H1 (cell line): ENCODE measurements at regions not wholly inside any gene's neighbourhood (a gene's known extent, or its start where the extent isn't known, plus 50 kb on each side); places are given as distances from the start of the nearest gene placed in this dataset.

Experiments used
- CTCF ChIA-PET: fragments of 300-600 bp; sonication (Branson Sonifier 250); formaldehyde crosslinking; loops from one replicate; lab custom pipeline; 2021; ENCODE audit not compliant: partially characterized antibody; lab: Charles Lee
- POLR2A ChIA-PET: fragments of 300-600 bp; sonication (Branson Sonifier 250); formaldehyde crosslinking; loops from one replicate; lab custom pipeline; 2021; ENCODE audit warnings: inconsistent platforms; ENCODE audit not compliant: partially characterized antibody; lab: Charles Lee
- DNase-seq, 2 experiments: peaks; one replicate each; pipeline versions ENCODE4 v3.0.0 to v3.0.0-alpha.2; 2010 to 2022; ENCODE audit warnings: low spot score in 2 of 2, low read depth in 1 of 2, mixed read lengths in 1 of 2
- FAIRE-seq: peaks from 2 replicates; lab custom pipeline; 2011; peaks lifted over from hg19 to GRCh38; lab: Jason Lieb, UNC
- H2AFZ ChIP-seq: 2 replicates; pipeline ENCODE4 v1.8.1; 2012; ENCODE audit warnings: low read length, inconsistent platforms
- H2AK5ac ChIP-seq: 2 replicates; pipeline ENCODE4 v1.6.1; 2013; ENCODE audit warnings: low read depth, low read length
- H2BK120ac ChIP-seq: replicated peaks from 2 replicates; pipeline ENCODE3; 2013; ENCODE audit warnings: low read depth, low read length, inconsistent platforms
- H2BK12ac ChIP-seq: 2 replicates; pipeline ENCODE4 v1.6.1; 2013; ENCODE audit warnings: low read depth, low read length
- H2BK15ac ChIP-seq: 2 replicates; pipeline ENCODE4 v1.6.1; 2013; ENCODE audit warnings: low read length
- H2BK20ac ChIP-seq: 2 replicates; pipeline ENCODE4 v1.6.1; 2013; ENCODE audit warnings: low read length
- H2BK5ac ChIP-seq: 2 replicates; pipeline ENCODE4 v1.6.1; 2013; ENCODE audit warnings: low read depth, low read length
- H3K14ac ChIP-seq: 2 replicates; pipeline ENCODE4 v1.6.1; 2013; ENCODE audit warnings: inconsistent platforms; ENCODE audit not compliant: insufficient read length
- H3K18ac ChIP-seq: 2 replicates; pipeline ENCODE4 v1.6.1; 2013; ENCODE audit warnings: low read length; ENCODE audit errors: extremely low read depth
- H3K23ac ChIP-seq: 2 replicates; pipeline ENCODE4 v1.6.1; 2013; ENCODE audit warnings: inconsistent platforms; ENCODE audit not compliant: insufficient read length
- H3K23me2 ChIP-seq: 2 replicates; pipeline ENCODE4 v1.6.1; 2013; ENCODE audit warnings: low read depth, low read length
- H3K27ac ChIP-seq: 2 replicates; pipeline ENCODE4 v1.6.1; 2011; ENCODE audit warnings: low read depth, low read length, inconsistent platforms
- H3K27me3 ChIP-seq, 4 experiments: replicated peaks in 1 of 4; 1 replicate in 1 of 4; 2 replicates in 3 of 4; pipeline versions ENCODE4 v1.6.1 to v1.8.1; 2011 to 2013; ENCODE audit warnings: low read length in 3 of 4, mild to moderate bottlenecking in 3 of 4, inconsistent platforms in 2 of 4, mixed read lengths in 2 of 4, moderate library complexity in 1 of 4; ENCODE audit not compliant: control insufficient read depth in 3 of 4, insufficient read depth in 3 of 4; ENCODE audit errors: extremely low read depth in 1 of 4
- H3K36me3 ChIP-seq, 4 experiments: 2 replicates each; pipeline versions ENCODE4 v1.6.1 to v1.8.1; 2011 to 2013; ENCODE audit warnings: mild to moderate bottlenecking in 4 of 4, low read length in 3 of 4, moderate library complexity in 2 of 4, control low read depth in 1 of 4, inconsistent platforms in 1 of 4; ENCODE audit not compliant: insufficient read depth in 4 of 4, control insufficient read depth in 2 of 4
- H3K4ac ChIP-seq: replicated peaks from 2 replicates; pipeline ENCODE3; 2013; ENCODE audit warnings: low read length, low read depth, mixed read lengths, inconsistent platforms; ENCODE audit not compliant: insufficient read length
- H3K4me1 ChIP-seq, 4 experiments: replicated peaks in 1 of 4; 1 replicate in 1 of 4; 2 replicates in 3 of 4; pipeline versions ENCODE4 v1.6.1 to v1.8.1; 2011 to 2013; ENCODE audit warnings: low read length in 3 of 4, inconsistent platforms in 2 of 4, mixed read lengths in 1 of 4; ENCODE audit not compliant: insufficient read depth in 4 of 4, control insufficient read depth in 3 of 4
- H3K4me2 ChIP-seq, 2 experiments: 2 replicates each; pipeline versions ENCODE4 v1.6.1 to v1.8.1; 2011 to 2013; ENCODE audit warnings: low read depth in 2 of 2, low read length in 2 of 2, control low read depth in 1 of 2, inconsistent platforms in 1 of 2, mild to moderate bottlenecking in 1 of 2; ENCODE audit not compliant: insufficient read depth in 1 of 2
- H3K4me3 ChIP-seq, 4 experiments: fragments of 200-600, 300-600 bp in 1 of 4; sonication (generic), shearing (Covaris generic), sonication (Bioruptor Twin) in 1 of 4; 2 replicates each; pipeline versions ENCODE4 v1.5.1 to v1.8.1; 2011 to 2016; ENCODE audit warnings: low read length in 4 of 4, low read depth in 3 of 4, control low read depth in 2 of 4, inconsistent platforms in 2 of 4, mild to moderate bottlenecking in 2 of 4, mixed read lengths in 1 of 4, moderate library complexity in 1 of 4; ENCODE audit not compliant: insufficient read depth in 2 of 4; ENCODE audit errors: extremely low read depth in 1 of 4
- H3K56ac ChIP-seq: replicated peaks from 2 replicates; pipeline ENCODE3; 2013; ENCODE audit warnings: low read depth, mild to moderate bottlenecking, mixed read lengths, low read length, inconsistent platforms; ENCODE audit not compliant: insufficient read length
- H3K79me1 ChIP-seq: 2 replicates; pipeline ENCODE4 v1.6.1; 2013; ENCODE audit warnings: low read depth, low read length, control low read depth
- H3K79me2 ChIP-seq, 2 experiments: 2 replicates each; pipeline versions ENCODE4 v1.6.1 to v1.8.1; 2012 to 2013; ENCODE audit warnings: low read length in 2 of 2, mild to moderate bottlenecking in 2 of 2, inconsistent platforms in 1 of 2; ENCODE audit not compliant: insufficient read depth in 2 of 2, control insufficient read depth in 1 of 2
- H3K9ac ChIP-seq, 4 experiments: replicated peaks in 1 of 4; 1 replicate in 1 of 4; 2 replicates in 3 of 4; pipeline versions ENCODE4 v1.6.1 to v1.8.1; 2011 to 2013; ENCODE audit warnings: low read depth in 3 of 4, low read length in 3 of 4, control low read depth in 2 of 4, mild to moderate bottlenecking in 2 of 4, moderate library complexity in 2 of 4, inconsistent platforms in 1 of 4; ENCODE audit errors: extremely low read depth in 1 of 4
- H3K9me3 ChIP-seq, 2 experiments: 2 replicates each; pipeline versions ENCODE4 v1.6.1 to v1.8.1; 2012 to 2013; ENCODE audit warnings: mild to moderate bottlenecking in 2 of 2, moderate library complexity in 2 of 2, control low read depth in 1 of 2, inconsistent platforms in 1 of 2, low read depth in 1 of 2, low read length in 1 of 2, mixed read lengths in 1 of 2; ENCODE audit not compliant: insufficient read depth in 2 of 2
- H4K20me1 ChIP-seq, 2 experiments: replicated peaks in 1 of 2; 2 replicates each; pipeline versions ENCODE3 to v1.8.1; 2011 to 2013; ENCODE audit warnings: inconsistent platforms in 2 of 2, low read length in 2 of 2, mild to moderate bottlenecking in 1 of 2; ENCODE audit not compliant: insufficient read depth in 2 of 2, control insufficient read depth in 1 of 2
- H4K5ac ChIP-seq: 2 replicates; pipeline ENCODE4 v1.6.1; 2013; ENCODE audit warnings: low read length, low read depth, mixed read lengths, inconsistent platforms; ENCODE audit not compliant: insufficient read length
- H4K8ac ChIP-seq: 2 replicates; pipeline ENCODE4 v1.8.0; 2013; ENCODE audit warnings: mild to moderate bottlenecking, moderate library complexity, low read length, inconsistent platforms; ENCODE audit not compliant: insufficient read depth; ENCODE audit errors: extremely low read depth
- H4K91ac ChIP-seq: replicated peaks from 2 replicates; pipeline ENCODE3; 2013; ENCODE audit warnings: low read length, mixed read lengths, inconsistent platforms; ENCODE audit not compliant: insufficient read length
- FOSL1 ChIP-seq: IDR thresholded peaks from 2 replicates; pipeline ENCODE4 v1.6.1; 2011; ENCODE audit warnings: mild to moderate bottlenecking, low read depth, low read length, moderate library complexity; ENCODE audit not compliant: insufficient read depth
- GABPA ChIP-seq: IDR thresholded peaks from 2 replicates; pipeline ENCODE4 v1.6.1; 2011; ENCODE audit warnings: mild to moderate bottlenecking, low read length, moderate library complexity, borderline replicate concordance; ENCODE audit not compliant: insufficient read depth
- HDAC2 ChIP-seq, 2 experiments: fragments of 300-600 bp in 1 of 2; sonication (generic) in 1 of 2; IDR thresholded peaks; 2 replicates each; pipeline ENCODE4 v1.6.1; 2011 to 2012; ENCODE audit warnings: low read depth in 2 of 2, low read length in 2 of 2, mild to moderate bottlenecking in 2 of 2, moderate library complexity in 2 of 2, borderline replicate concordance in 1 of 2, inconsistent platforms in 1 of 2
- JUND ChIP-seq: IDR thresholded peaks from 2 replicates; pipeline ENCODE4 v1.6.1; 2011; ENCODE audit warnings: mild to moderate bottlenecking, improper control_type of control experiment, low read length
- KDM1A ChIP-seq: fragments of 200-600, 300-600 bp; sonication (generic); IDR thresholded peaks from 2 replicates; pipeline ENCODE4 v1.7.1; 2016; ENCODE audit warnings: mild to moderate bottlenecking, low read length, borderline replicate concordance
- MAFK ChIP-seq: IDR thresholded peaks from 2 replicates; pipeline ENCODE4 v1.6.1; 2012; ENCODE audit warnings: low read depth, mild to moderate bottlenecking, improper control_type of control experiment, low read length
- MAX ChIP-seq: IDR thresholded peaks from 2 replicates; pipeline ENCODE4 v1.6.1; 2012; ENCODE audit warnings: inconsistent platforms
- POLR2AphosphoS5 ChIP-seq: IDR thresholded peaks from 2 replicates; pipeline ENCODE4 v1.6.1; 2011; ENCODE audit warnings: low read depth, low read length
- RBBP5 ChIP-seq: IDR thresholded peaks from 2 replicates; pipeline ENCODE4 v1.7.1; 2012; ENCODE audit warnings: low read depth, mild to moderate bottlenecking, inconsistent platforms, low read length, moderate library complexity, borderline replicate concordance
- RXRA ChIP-seq: IDR thresholded peaks from 2 replicates; pipeline ENCODE4 v1.6.1; 2011; ENCODE audit warnings: low read depth, mild to moderate bottlenecking, low read length, moderate library complexity; ENCODE audit not compliant: insufficient read depth
- SAP30 ChIP-seq: fragments of 300-600 bp; sonication (generic); IDR thresholded peaks from 2 replicates; pipeline ENCODE4 v1.7.1; 2012; ENCODE audit warnings: low read length, moderate library complexity, mild to moderate bottlenecking, inconsistent platforms; ENCODE audit not compliant: insufficient read depth, insufficient replicate concordance
- SUZ12 ChIP-seq: fragments of 200-600 bp; sonication (generic); IDR thresholded peaks from 2 replicates; pipeline ENCODE4 v1.6.1; 2012; ENCODE audit warnings: mild to moderate bottlenecking, inconsistent platforms, low read length, moderate library complexity, mixed read lengths
- TCF12 ChIP-seq: IDR thresholded peaks from 2 replicates; pipeline ENCODE4 v1.6.1; 2011; ENCODE audit warnings: low read depth, mild to moderate bottlenecking, low read length
- WGBS, 2 experiments: shearing (Covaris generic) in 1 of 2; methylation state at CpG; one replicate each; pipeline versions ENCODE4 v1.1.6 to v1.1.7; 2013 to 2015; ENCODE audit warnings: low lambda C conversion rate in 2 of 2, mixed read lengths in 2 of 2, inconsistent platforms in 1 of 2, low coverage in 1 of 2, missing lambda C conversion rate in 1 of 2; ENCODE audit not compliant: insufficient replicate concordance in 2 of 2, insufficient coverage in 1 of 2, insufficient read length in 1 of 2; ENCODE audit errors: extremely low coverage in 1 of 2, missing lambda C conversion rate in 1 of 2; 5-methylcytosine and 5-hydroxymethylcytosine counted together

- 91% methylated on average over 5 of the region's 5 CpGs; no CpG with 5 or more reads in 1 of the 2 experiments for WGBS, 2 experiments
Observed at GRCh38 chr14:25953532-25954139, 644.2 kb downstream of the NOVA1 start.

More at GRCh38 chr14:25953532-25954139, 644.2 kb downstream of the NOVA1 start:
- Histone ChIP-seq H3K9ac (no peak overlapping the region), H2BK120ac (no peak overlapping the region)
- no peak for TF ChIP-seq RBBP5
- no peak for TF ChIP-seq JUND
- no peak for TF ChIP-seq MAX
- no peak for TF ChIP-seq HDAC2 (IDR thresholded peaks at IDR 0.05; ENCODE audit: borderline replicate concordance in 1 of 2, low read depth in 2 of 2, low read length in 2 of 2)
- no peak for TF ChIP-seq SUZ12
- TF ChIP-seq KDM1A, result no peak
- TF ChIP-seq POLR2AphosphoS5, result no peak
- TF ChIP-seq SAP30, result no peak
- no peak for TF ChIP-seq TCF12
- no peak for TF ChIP-seq GABPA
- no peak for TF ChIP-seq FOSL1
- TF ChIP-seq RXRA, result no peak
- no peak for TF ChIP-seq MAFK
- TF ChIP-seq, all 59 proteins: peak for 0
- FAIRE-seq, result no peak
- H3K14ac ChIP-seq, result no peak overlapping the region
- no peaks in the 10 kb centered on the region for H3K9me3 ChIP-seq
- H2AK5ac ChIP-seq, result no peak overlapping the region
- H3K4me3 ChIP-seq, result no peak overlapping the region
- DNase-seq, result no peak
- no peak overlapping the region for H2BK5ac ChIP-seq
- no peak overlapping the region for H4K8ac ChIP-seq
- no peak overlapping the region for H2BK20ac ChIP-seq
- no peak overlapping the region for H2BK12ac ChIP-seq
- H3K27me3 ChIP-seq, result no peaks in the 10 kb centered on the region
- no peak overlapping the region for H3K27ac ChIP-seq
- no peaks in the 10 kb centered on the region for H3K4me1 ChIP-seq
- no peak overlapping the region for H4K5ac ChIP-seq
- no peak overlapping the region for H4K91ac ChIP-seq
- H3K79me2 ChIP-seq, result no peaks in the 10 kb centered on the region
- no peak overlapping the region for H3K23ac ChIP-seq
- H4K20me1 ChIP-seq, result no peaks in the 10 kb centered on the region
- no peak overlapping the region for H2BK15ac ChIP-seq
- no peak overlapping the region for H3K56ac ChIP-seq
- CTCF ChIA-PET, result interaction anchor here (0.9 kb wide), 2 partner anchors 12 to 14 kb away, joined by 3 read pairs; no protein-coding TSS in a partner anchor
- H3K79me1 ChIP-seq, result no peaks in the 10 kb centered on the region
- no peak overlapping the region for H3K18ac ChIP-seq
- H3K23me2 ChIP-seq, result no peaks in the 10 kb centered on the region
- POLR2A ChIA-PET, result no interaction called here
- no peak overlapping the region; the same call in 1 of the 2 replicates for H2AFZ ChIP-seq
- no peak overlapping the region for H3K4me2 ChIP-seq
- H3K36me3 ChIP-seq, result no peaks in the 10 kb centered on the region
- no peak overlapping the region for H3K4ac ChIP-seq
